Dermis blood vessel endothelial cell (primary cell): ENCODE measurements at regions not wholly inside any gene's neighbourhood (a gene's known extent, or its start where the extent isn't known, plus 50 kb on each side); places are given as distances from the start of the nearest gene placed in this dataset.
"Not testable (repeated sequence)": the region's sequence is repeated elsewhere in the genome, so short reads cannot be mapped to it uniquely, and the experiment has no call there.

ENCODE experiments used
- DNase-seq: peaks from one replicate; pipeline ENCODE4 v3.0.0; 2010

- no peak for DNase-seq
These were observed 318.7 kb upstream of the PPP2R3A start for GRCh38 chr3:135646873-135647272.

- no peak for DNase-seq
These were observed 316.2 kb upstream of the PPP2R3A start for GRCh38 chr3:135649361-135649760.

GRCh38 chr3:135650309-135650708, 315.2 kb upstream of the PPP2R3A start:
- no peak for DNase-seq

GRCh38 chr3:135652388-135652787, 313.1 kb upstream of the PPP2R3A start:
- DNase-seq: no peak

GRCh38 chr3:135655328-135655727, 310.2 kb upstream of the PPP2R3A start:
- no peak for DNase-seq

GRCh38 chr3:135658451-135658850, 307.1 kb upstream of the PPP2R3A start:
- not testable (repeated sequence) for DNase-seq

- no peak for DNase-seq
These were observed 298.5 kb upstream of the PPP2R3A start for GRCh38 chr3:135667061-135667460.

- DNase-seq: no peak
These were observed 291.0 kb upstream of the PPP2R3A start for GRCh38 chr3:135674508-135674907.

- no peak for DNase-seq
These were observed 287.1 kb upstream of the PPP2R3A start for GRCh38 chr3:135678386-135678785.

- DNase-seq: no peak
These were observed 277.5 kb upstream of the PPP2R3A start for GRCh38 chr3:135688003-135688402.

- no peak for DNase-seq
These were observed 274.9 kb upstream of the PPP2R3A start for GRCh38 chr3:135690664-135691063.

- DNase-seq: no peak
These were observed 274.3 kb upstream of the PPP2R3A start for GRCh38 chr3:135691240-135691639.

- no peak for DNase-seq
These were observed 271.4 kb upstream of the PPP2R3A start for GRCh38 chr3:135694142-135694541.

- DNase-seq: no peak
These were observed 265.8 kb upstream of the PPP2R3A start for GRCh38 chr3:135699741-135700140.

- no peak for DNase-seq
These were observed 258.7 kb upstream of the PPP2R3A start for GRCh38 chr3:135706758-135707375.

GRCh38 chr3:135719449-135719848, 246.1 kb upstream of the PPP2R3A start:
- DNase-seq: no peak

GRCh38 chr3:135728007-135728721, 237.4 kb upstream of the PPP2R3A start:
- DNase-seq: no peak

GRCh38 chr3:135731546-135731945, 234.0 kb upstream of the PPP2R3A start:
- DNase-seq: no peak

- no peak for DNase-seq
These were observed 228.8 kb upstream of the PPP2R3A start for GRCh38 chr3:135736740-135737139.

- DNase-seq: no peak
These were observed 225.7 kb upstream of the PPP2R3A start for GRCh38 chr3:135739779-135740178.

GRCh38 chr3:135740211-135740610, 225.3 kb upstream of the PPP2R3A start:
- no peak for DNase-seq

- no peak for DNase-seq
These were observed 224.8 kb upstream of the PPP2R3A start for GRCh38 chr3:135740751-135741150.

GRCh38 chr3:135751991-135752390, 213.5 kb upstream of the PPP2R3A start:
- DNase-seq: no peak

GRCh38 chr3:135752851-135753250, 212.7 kb upstream of the PPP2R3A start:
- no peak for DNase-seq

GRCh38 chr3:135753506-135753905, 212.0 kb upstream of the PPP2R3A start:
- DNase-seq: no peak
